Erythroblast (primary cell): ENCODE measurements at regions not wholly inside any gene's neighbourhood (a gene's known extent, or its start where the extent isn't known, plus 50 kb on each side); places are given as distances from the start of the nearest gene placed in this dataset.

ENCODE experiments used
- DNase-seq, 2 experiments: peaks; one replicate each; lab custom pipeline; 2025; lab: John Stamatoyannopoulos, UW
- GATA1 ChIP-seq: IDR thresholded peaks from 2 replicates; pipeline ENCODE4 v1.6.1; 2011; ENCODE audit warnings: low read depth, mild to moderate bottlenecking, control low read depth, low read length, moderate library complexity
- POLR2A ChIP-seq: IDR thresholded peaks from 2 replicates; pipeline ENCODE4 v1.6.1; 2011; ENCODE audit warnings: mild to moderate bottlenecking, low read length

GRCh38 chr20:47883186-47883585, 97.9 kb upstream of the SULF2 start:
- TF ChIP-seq GATA1 (no peak), POLR2A (no peak)

GRCh38 chr20:47879771-47880170, 94.5 kb upstream of the SULF2 start:
- TF ChIP-seq GATA1 (no peak), POLR2A (no peak)

More at GRCh38 chr20:47883186-47883585, 97.9 kb upstream of the SULF2 start:
- no peak for DNase-seq

GRCh38 chr20:47878601-47879027, 93.3 kb upstream of the SULF2 start:
- DNase-seq, result no peak
- no peak for TF ChIP-seq GATA1
- no peak for TF ChIP-seq POLR2A

More at GRCh38 chr20:47879771-47880170, 94.5 kb upstream of the SULF2 start:
- DNase-seq, result no peak

GRCh38 chr20:47876311-47877088, 91.2 kb upstream of the SULF2 start:
- TF ChIP-seq POLR2A (no peak), GATA1 (no peak)
- DNase-seq, result no peak

- no peak for DNase-seq
These were observed 90.2 kb upstream of the SULF2 start for GRCh38 chr20:47875297-47876025.

GRCh38 chr20:47872341-47872740, 87.1 kb upstream of the SULF2 start:
- no peak for DNase-seq
- TF ChIP-seq GATA1 (no peak), POLR2A (no peak)

More at GRCh38 chr20:47875297-47876025, 90.2 kb upstream of the SULF2 start:
- TF ChIP-seq GATA1 (no peak), POLR2A (no peak)

GRCh38 chr20:47870475-47870874, 85.2 kb upstream of the SULF2 start:
- no peak for TF ChIP-seq POLR2A
- TF ChIP-seq GATA1, result no peak
- no peak for DNase-seq

- no peak for DNase-seq
- TF ChIP-seq POLR2A, result no peak
- TF ChIP-seq GATA1, result no peak
These were observed 83.5 kb upstream of the SULF2 start for GRCh38 chr20:47868744-47869143.

- no peak for TF ChIP-seq GATA1
- TF ChIP-seq POLR2A, result no peak
These were observed 83.0 kb upstream of the SULF2 start for GRCh38 chr20:47868236-47868635.

GRCh38 chr20:47867831-47868230, 82.5 kb upstream of the SULF2 start:
- TF ChIP-seq GATA1, result no peak
- TF ChIP-seq POLR2A, result no peak
- no peak for DNase-seq

More at GRCh38 chr20:47868236-47868635, 83.0 kb upstream of the SULF2 start:
- no peak for DNase-seq

- DNase-seq, result no peak
- TF ChIP-seq POLR2A (no peak), GATA1 (no peak)
These were observed 81.2 kb upstream of the SULF2 start for GRCh38 chr20:47866480-47866879.

GRCh38 chr20:47865912-47866311, 80.6 kb upstream of the SULF2 start:
- TF ChIP-seq POLR2A (no peak), GATA1 (no peak)

GRCh38 chr20:47865451-47865850, 80.2 kb upstream of the SULF2 start:
- no peak for DNase-seq
- TF ChIP-seq POLR2A, result no peak
- no peak for TF ChIP-seq GATA1

More at GRCh38 chr20:47865912-47866311, 80.6 kb upstream of the SULF2 start:
- DNase-seq, result no peak

GRCh38 chr20:47863981-47864380, 78.7 kb upstream of the SULF2 start:
- no peak for DNase-seq
- no peak for TF ChIP-seq GATA1
- TF ChIP-seq POLR2A, result no peak
